Heart right ventricle (tissue), 16 donors: ENCODE measurements at regions not wholly inside any gene's neighbourhood (a gene's known extent, or its start where the extent isn't known, plus 50 kb on each side); places are given as distances from the start of the nearest gene placed in this dataset.

Experiments
- ATAC-seq, 8 donors: fragments of 200-7000 bp; cut with Tn5 transposase; one replicate each; pipeline ENCODE4 v1.9.1; 2020; ENCODE audit warnings: mild to moderate bottlenecking in 8 of 8, moderate library complexity in 8 of 8, moderate number of reproducible peaks in 1 of 8
- DNase-seq, 2 donors: peaks; one replicate each; pipeline ENCODE4 v3.0.0-alpha.2; 2020
- H3K27ac ChIP-seq, 10 donors: fragments of 200-600 bp; sonication (generic) in 2 of 10; one replicate each; pipeline versions ENCODE4 v1.5.0 to v1.8.0; 2020 to 2022; ENCODE audit warnings: mild to moderate bottlenecking in 3 of 10
- H3K27me3 ChIP-seq, 7 donors: fragments of 200-600 bp; one replicate each; pipeline ENCODE4 v1.8.0; 2021 to 2022; ENCODE audit warnings: mild to moderate bottlenecking in 2 of 7
- H3K36me3 ChIP-seq, 9 donors: fragments of 200-600 bp; sonication (generic) in 1 of 9; one replicate each; pipeline versions ENCODE4 v1.5.0 to v1.8.0; 2020 to 2022; ENCODE audit warnings: mild to moderate bottlenecking in 2 of 9
- H3K4me1 ChIP-seq, 9 donors: fragments of 200-600 bp; sonication (generic) in 1 of 9; one replicate each; pipeline versions ENCODE4 v1.5.0 to v1.8.0; 2020 to 2022; ENCODE audit warnings: mild to moderate bottlenecking in 4 of 9
- H3K4me3 ChIP-seq, 10 donors: fragments of 200-600 bp; sonication (generic) in 2 of 10; one replicate each; pipeline versions ENCODE4 v1.5.0 to v1.8.0; 2020 to 2022; ENCODE audit warnings: mild to moderate bottlenecking in 7 of 10, moderate library complexity in 2 of 10
- H3K9me3 ChIP-seq, 11 donors: fragments of 200-600 bp in 10 of 11; sonication (generic) in 2 of 11; one replicate each; pipeline versions ENCODE4 v1.5.0 to v1.8.0; 2013 to 2022; ENCODE audit warnings: mild to moderate bottlenecking in 2 of 11, control low read depth in 1 of 11, moderate library complexity in 1 of 11
- WGBS, 2 donors: extraction: QIAGEN DNeasy Blood & Tissue Kit; methylation state at CpG; one replicate each; pipeline ENCODE4 v1.1.7; 2013; ENCODE audit warnings: inconsistent platforms in 1 of 2; 5-methylcytosine and 5-hydroxymethylcytosine counted together
- intact Hi-C, 10 donors: fragments of 100-400 bp; cut with DNase I; formaldehyde crosslinking; loops; one replicate each; pipeline versions ENCODE4 v1.11.1 to v1.14.2; 2022
- TF ChIP-seq, protein P1 (sequence below), 9 donors: fragments of 200-600 bp; sonication (generic) in 2 of 9; IDR thresholded peaks; one replicate each; pipeline versions ENCODE4 v1.5.0 to v1.8.0; 2021 to 2022; ENCODE audit warnings: antibody characterized with exemption in 9 of 9, mild to moderate bottlenecking in 5 of 9, moderate library complexity in 1 of 9
- donor health status: Arrhythmogenic right ventricular cardiomyopathy.
- donor health status: ischemic (EF 13 %, LVEDD 7.1; RV severe dilation, severe dysfunction).
- donor health status: healthy with polysubstance abuse.
- donor health status: DM: no; HTN: yes; CAD: no.
- donor health status: DM: no; HTN: no; CAD: no.
- donor health status: ischemic (EF 25% LVEDD 6.9; RV normal size, moderate dysfunction).
- donor health status: ischemic (EF 25% LVEDD 5.7; RV mildly dilated, moderate dysfunction).
- donor health status: healthy.
- donor health status: DM: yes; HTN: yes; CAD: no.
- donor health status: Ischemic cardiomyopathy.
- donor health status: ischemic (EF 35%, LVEDD 5.7; RV mildly dilated, moderate dysfunction).
- donor health status: nonischemic (EF 11% LVEDD 7.7; RV severe dilation, severe dysfunction).
- donor health status: DM: yes; HTN: yes; CAD: no.
- donor health status: PGD.
- donor health status: ischemic (EF 29% LVEDD 5.4; RV normal size, mild dysfunction).
- donor health status: nonischemic (EF 23%, LVEDD 6.1; RV moderate dilation, normal function).

DNA sequence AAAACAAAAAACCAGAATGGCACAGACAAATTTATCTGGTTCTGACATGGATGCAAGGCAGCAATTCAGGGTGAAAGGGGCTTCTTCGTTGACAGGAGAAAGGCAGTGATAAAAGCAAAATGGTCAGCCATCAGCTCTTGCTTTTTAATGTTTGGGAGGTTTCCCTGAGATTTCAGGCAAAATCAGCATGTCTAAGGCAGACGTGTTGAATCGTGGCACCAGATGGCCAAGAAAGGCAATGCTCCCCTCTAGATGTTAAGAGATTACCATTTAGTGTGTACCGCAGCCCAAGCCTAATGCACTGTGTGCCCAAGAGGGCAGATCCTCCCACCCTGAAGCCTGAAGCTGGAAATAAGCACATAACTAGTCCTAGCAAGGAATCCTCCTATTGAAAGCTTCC, 88.8 kb upstream of the GALNT18 start:
- WGBS, 2 donors = 79 to 81% methylated on average over 4 of the region's 4 CpGs
- intact Hi-C loops = no loop called here
- Histone ChIP-seq H3K4me1 (peaks cover 0 to 5% (median 0%) of the 10 kb centered on the region in 9 donors), H3K36me3 (no peaks in the 10 kb centered on the region), H3K27ac (no peak overlapping the region), H3K27me3 (no peaks in the 10 kb centered on the region), H3K9me3 (peaks cover 0 to 8% (median 0%) of the 10 kb centered on the region in 11 donors), H3K4me3 (no peak overlapping the region)
- ATAC-seq = no peak
- no peak for DNase-seq
- TF ChIP-seq, protein P1, sequence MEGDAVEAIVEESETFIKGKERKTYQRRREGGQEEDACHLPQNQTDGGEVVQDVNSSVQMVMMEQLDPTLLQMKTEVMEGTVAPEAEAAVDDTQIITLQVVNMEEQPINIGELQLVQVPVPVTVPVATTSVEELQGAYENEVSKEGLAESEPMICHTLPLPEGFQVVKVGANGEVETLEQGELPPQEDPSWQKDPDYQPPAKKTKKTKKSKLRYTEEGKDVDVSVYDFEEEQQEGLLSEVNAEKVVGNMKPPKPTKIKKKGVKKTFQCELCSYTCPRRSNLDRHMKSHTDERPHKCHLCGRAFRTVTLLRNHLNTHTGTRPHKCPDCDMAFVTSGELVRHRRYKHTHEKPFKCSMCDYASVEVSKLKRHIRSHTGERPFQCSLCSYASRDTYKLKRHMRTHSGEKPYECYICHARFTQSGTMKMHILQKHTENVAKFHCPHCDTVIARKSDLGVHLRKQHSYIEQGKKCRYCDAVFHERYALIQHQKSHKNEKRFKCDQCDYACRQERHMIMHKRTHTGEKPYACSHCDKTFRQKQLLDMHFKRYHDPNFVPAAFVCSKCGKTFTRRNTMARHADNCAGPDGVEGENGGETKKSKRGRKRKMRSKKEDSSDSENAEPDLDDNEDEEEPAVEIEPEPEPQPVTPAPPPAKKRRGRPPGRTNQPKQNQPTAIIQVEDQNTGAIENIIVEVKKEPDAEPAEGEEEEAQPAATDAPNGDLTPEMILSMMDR (IDR thresholded peaks at IDR 0.05) = no peak

DNA sequence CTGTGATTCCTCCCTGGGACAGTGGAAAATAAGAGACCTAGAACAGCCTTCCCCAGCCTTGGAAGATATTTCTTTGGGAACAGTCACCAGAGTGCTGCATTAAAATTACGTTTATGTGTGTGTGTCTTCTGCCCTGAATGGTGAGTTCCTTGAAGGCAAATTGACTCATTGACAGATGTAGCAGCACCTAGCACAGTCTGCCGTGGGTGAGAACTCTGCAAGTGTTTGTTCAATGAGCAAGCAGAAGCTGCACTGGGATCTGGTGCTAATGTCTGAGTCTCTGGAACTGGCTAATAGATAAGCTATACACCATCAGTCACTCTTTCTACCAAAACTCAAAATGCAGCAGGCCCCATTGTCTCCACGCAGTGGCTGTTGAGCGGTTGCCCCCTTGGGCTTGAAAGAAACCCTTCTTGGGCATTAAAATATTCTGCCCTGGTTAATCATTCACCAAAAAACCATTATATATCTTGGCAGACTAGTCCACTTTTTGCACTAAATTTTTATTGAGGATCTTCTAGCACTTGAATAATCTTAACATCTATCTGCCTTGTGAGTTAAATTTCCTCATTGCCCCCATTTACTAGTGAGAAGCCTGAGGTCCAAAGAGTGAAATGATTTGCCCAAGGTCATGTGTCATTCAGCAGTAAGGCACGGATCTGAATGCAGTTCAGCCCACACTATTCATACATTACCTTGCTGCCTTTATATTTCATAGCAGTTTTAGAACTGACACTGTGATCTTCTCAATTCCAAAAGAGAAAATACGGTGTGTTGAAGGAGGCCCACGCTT, 87.8 kb upstream of the GALNT18 start:
- intact Hi-C loops = no loop called here
- ATAC-seq = no peak

DNA sequence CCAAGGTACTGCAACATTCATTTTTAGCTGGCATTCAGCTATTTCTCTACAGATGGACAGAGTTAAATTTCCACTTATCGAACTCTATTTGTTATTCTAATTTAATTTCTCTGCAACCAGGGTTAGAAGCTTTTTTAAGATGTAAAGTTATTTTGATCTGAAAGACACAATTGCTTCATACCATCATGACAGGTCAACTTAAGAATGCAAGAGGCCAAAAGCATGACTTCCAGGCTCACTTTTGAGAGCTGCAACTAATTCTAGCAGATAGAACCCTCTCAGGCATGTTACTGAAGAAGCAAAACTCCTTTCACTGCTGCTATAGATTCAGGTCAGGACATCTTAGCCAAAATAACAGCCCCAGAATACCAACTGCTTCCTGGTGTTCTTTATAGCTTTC, 86.5 kb upstream of the GALNT18 start:
- Histone ChIP-seq H3K27ac (no peak overlapping the region), H3K4me1 (peaks cover 0 to 5% (median 0%) of the 10 kb centered on the region in 9 donors), H3K27me3 (no peaks in the 10 kb centered on the region), H3K36me3 (no peaks in the 10 kb centered on the region), H3K4me3 (no peak overlapping the region), H3K9me3 (no peaks in the 10 kb centered on the region)
- TF ChIP-seq, protein P1 (IDR thresholded peaks at IDR 0.05) = no peak
- ATAC-seq (no peak), DNase-seq (no peak)
- WGBS, 2 donors = 58 to 88% methylated on average over 1 of the region's 1 CpG
- intact Hi-C loops = no loop called here

More for the DNA sequence above, 87.8 kb upstream of the GALNT18 start:
- TF ChIP-seq, protein P1 (IDR thresholded peaks at IDR 0.05) = no peak
- H3K9me3 ChIP-seq = no peaks in the 10 kb centered on the region
- 89 to 96% methylated on average over 7 of the region's 7 CpGs for WGBS, 2 donors
- no peak for DNase-seq
- H3K4me1 ChIP-seq = peaks cover 0 to 5% (median 0%) of the 10 kb centered on the region in 9 donors
- H3K27ac ChIP-seq = no peak overlapping the region
- no peaks in the 10 kb centered on the region for H3K36me3 ChIP-seq
- H3K4me3 ChIP-seq = no peak overlapping the region
- no peaks in the 10 kb centered on the region for H3K27me3 ChIP-seq

DNA sequence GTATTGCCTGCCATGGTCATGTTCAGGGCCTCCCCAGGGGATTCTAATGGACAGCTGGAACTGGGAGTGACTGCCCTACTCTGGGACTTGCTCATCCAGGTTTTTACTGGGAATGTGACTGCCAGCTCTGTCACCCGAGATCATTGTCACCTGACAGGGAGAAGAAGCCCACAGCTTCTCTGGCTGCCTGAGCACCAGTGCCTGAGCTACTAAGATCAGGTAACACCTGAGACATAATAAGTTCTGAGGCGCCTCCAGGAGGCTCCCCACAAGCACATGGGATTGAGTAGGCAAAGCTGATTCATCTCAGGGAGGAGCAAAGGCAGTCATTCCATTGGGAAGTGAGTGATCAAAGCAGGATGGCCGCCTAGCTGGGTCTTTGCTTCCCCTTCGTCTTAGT, 84.2 kb upstream of the GALNT18 start:
- peaks cover 0 to 10% (median 0%) of the 10 kb centered on the region in 9 donors for H3K4me1 ChIP-seq
- no peak for DNase-seq
- no peaks in the 10 kb centered on the region for H3K9me3 ChIP-seq
- H3K27me3 ChIP-seq = no peaks in the 10 kb centered on the region
- TF ChIP-seq, protein P1 (IDR thresholded peaks at IDR 0.05) = no peak
- WGBS, 2 donors = 77 to 78% methylated on average over 4 of the region's 4 CpGs
- intact Hi-C loops = no loop called here
- ATAC-seq = no peak
- no peak overlapping the region for H3K27ac ChIP-seq
- H3K36me3 ChIP-seq = no peaks in the 10 kb centered on the region
- H3K4me3 ChIP-seq = no peak overlapping the region
